Choroid plexus epithelial cell (primary cell): ENCODE measurements at regions not wholly inside any gene's neighbourhood (a gene's known extent, or its start where the extent isn't known, plus 50 kb on each side); places are given as distances from the start of the nearest gene placed in this dataset.

ENCODE experiments used
- DNase-seq: peaks from one replicate; pipeline ENCODE4 v3.0.0-alpha.2; 2010; ENCODE audit warnings: low read depth
- H3K4me3 ChIP-seq: 2 replicates; pipeline ENCODE4 v1.5.1; 2011; ENCODE audit warnings: low read depth, mild to moderate bottlenecking, control low read depth, low read length, moderate library complexity
- CTCF ChIP-seq: conservative IDR thresholded peaks from 2 replicates; pipeline ENCODE4 v1.5.1; 2011; ENCODE audit warnings: low read depth, mild to moderate bottlenecking, control low read depth, inconsistent platforms, low read length, moderate library complexity

GRCh38 chr6:47111685-47112084 is 69.6 kb upstream of the ADGRF1 start:
- peak; percentile 97 for DNase-seq
- no peak for TF ChIP-seq CTCF
- no peak overlapping the region for H3K4me3 ChIP-seq

DNA sequence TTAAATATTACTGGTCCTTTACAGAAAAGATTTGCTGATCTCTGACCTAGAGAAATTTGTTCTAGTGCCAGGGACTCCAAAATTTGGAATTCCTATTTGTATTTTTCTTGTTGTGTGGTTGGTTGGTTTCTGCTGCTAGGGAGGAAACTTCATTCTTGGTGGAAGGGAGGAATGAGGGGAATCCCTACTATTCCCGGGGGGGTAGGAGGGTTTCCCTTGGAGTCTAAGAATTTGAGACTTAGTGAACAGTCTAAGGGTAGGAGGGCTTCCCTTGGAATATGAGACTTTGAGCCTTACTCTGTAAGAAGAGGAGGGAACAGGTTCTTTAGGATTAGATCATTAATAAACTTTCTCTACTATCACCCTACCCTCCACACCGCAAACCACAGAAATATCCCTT is 67.1 kb upstream of the ADGRF1 start:
- DNase-seq = peak; percentile 50
- no peak for TF ChIP-seq CTCF

GRCh38 chr6:47106721-47107197 is 64.6 kb upstream of the ADGRF1 start:
- DNase-seq = no peak
- H3K4me3 ChIP-seq = no peak overlapping the region
- no peak for TF ChIP-seq CTCF

More for the DNA sequence above, 67.1 kb upstream of the ADGRF1 start:
- no peak overlapping the region for H3K4me3 ChIP-seq

GRCh38 chr6:47106216-47106615 is 64.1 kb upstream of the ADGRF1 start:
- no peak for TF ChIP-seq CTCF
- no peak for DNase-seq
- H3K4me3 ChIP-seq = no peak overlapping the region

- no peak for TF ChIP-seq CTCF
- H3K4me3 ChIP-seq = no peak overlapping the region
- no peak for DNase-seq
These were observed 63.5 kb upstream of the ADGRF1 start for GRCh38 chr6:47105469-47106178.

- TF ChIP-seq CTCF = no peak
- H3K4me3 ChIP-seq = no peak overlapping the region
- DNase-seq = peak; percentile 77
These were observed 61.8 kb upstream of the ADGRF1 start for GRCh38 chr6:47103931-47104330.

GRCh38 chr6:47102331-47102730 is 60.2 kb upstream of the ADGRF1 start:
- no peak for DNase-seq
- no peak overlapping the region for H3K4me3 ChIP-seq
- no peak for TF ChIP-seq CTCF
